ENCODE measurements at regions not wholly inside any gene's neighbourhood (a gene's known extent, or its start where the extent isn't known, plus 50 kb on each side); places are given as distances from the start of the nearest gene placed in this dataset.

GRCh38 chr13:32938907-32939306 is 77.3 kb upstream of the KL start:
- no peaks in the 10 kb centered on the region for H3K9me3 ChIP-seq (ENCODE audit: severe bottlenecking)
- ATAC-seq (ENCODE audit: low read depth) (no peak), DNase-seq (ENCODE audit: low spot score) (no peak)
- H3K27ac ChIP-seq (ENCODE audit: poor library complexity, severe bottlenecking), result no peak overlapping the region
- H3K4me1 ChIP-seq (ENCODE audit: insufficient read depth, poor library complexity, severe bottlenecking), result no peaks in the 10 kb centered on the region
- H3K36me3 ChIP-seq (ENCODE audit: low read depth), result no peaks in the 10 kb centered on the region
- no peak overlapping the region for H3K4me3 ChIP-seq (ENCODE audit: severe bottlenecking)
- H3K27me3 ChIP-seq (ENCODE audit: insufficient read depth, poor library complexity, severe bottlenecking), result no peaks in the 10 kb centered on the region
- no peak for TF ChIP-seq CTCF (IDR thresholded peaks at IDR 0.05; ENCODE audit: poor library complexity, severe bottlenecking)

GRCh38 chr13:32940601-32941000 is 75.6 kb upstream of the KL start:
- Histone ChIP-seq H3K4me3 (ENCODE audit: severe bottlenecking) (no peak overlapping the region), H3K27ac (ENCODE audit: poor library complexity, severe bottlenecking) (no peak overlapping the region), H3K9me3 (ENCODE audit: severe bottlenecking) (no peaks in the 10 kb centered on the region), H3K36me3 (ENCODE audit: low read depth) (no peaks in the 10 kb centered on the region), H3K4me1 (ENCODE audit: insufficient read depth, poor library complexity, severe bottlenecking) (no peaks in the 10 kb centered on the region), H3K27me3 (ENCODE audit: insufficient read depth, poor library complexity, severe bottlenecking) (no peaks in the 10 kb centered on the region)
- no peak for DNase-seq (ENCODE audit: low spot score)
- TF ChIP-seq CTCF (IDR thresholded peaks at IDR 0.05; ENCODE audit: poor library complexity, severe bottlenecking), result no peak
- no peak for ATAC-seq (ENCODE audit: low read depth)

GRCh38 chr13:32941368-32941767 is 74.9 kb upstream of the KL start:
- no peak overlapping the region for H3K4me3 ChIP-seq (ENCODE audit: severe bottlenecking)
- no peaks in the 10 kb centered on the region for H3K27me3 ChIP-seq (ENCODE audit: insufficient read depth, poor library complexity, severe bottlenecking)
- no peak overlapping the region for H3K27ac ChIP-seq (ENCODE audit: poor library complexity, severe bottlenecking)
- DNase-seq (ENCODE audit: low spot score), result no peak
- no peak for TF ChIP-seq CTCF (IDR thresholded peaks at IDR 0.05; ENCODE audit: poor library complexity, severe bottlenecking)
- H3K36me3 ChIP-seq (ENCODE audit: low read depth), result no peaks in the 10 kb centered on the region
- ATAC-seq (ENCODE audit: low read depth), result no peak
- H3K4me1 ChIP-seq (ENCODE audit: insufficient read depth, poor library complexity, severe bottlenecking), result no peaks in the 10 kb centered on the region
- no peaks in the 10 kb centered on the region for H3K9me3 ChIP-seq (ENCODE audit: severe bottlenecking)

- ATAC-seq (ENCODE audit: low read depth), result no peak
- Histone ChIP-seq H3K4me3 (ENCODE audit: severe bottlenecking) (no peak overlapping the region), H3K27ac (ENCODE audit: poor library complexity, severe bottlenecking) (no peak overlapping the region)
Measured at GRCh38 chr13:32946558-32946957, 69.7 kb upstream of the KL start.

More at GRCh38 chr13:32946558-32946957, 69.7 kb upstream of the KL start:
- H3K4me1 ChIP-seq (ENCODE audit: insufficient read depth, poor library complexity, severe bottlenecking), result no peaks in the 10 kb centered on the region
- H3K9me3 ChIP-seq (ENCODE audit: severe bottlenecking), result no peaks in the 10 kb centered on the region
- no peak for TF ChIP-seq CTCF (IDR thresholded peaks at IDR 0.05; ENCODE audit: poor library complexity, severe bottlenecking)
- H3K36me3 ChIP-seq (ENCODE audit: low read depth), result no peaks in the 10 kb centered on the region
- no peak for DNase-seq (ENCODE audit: low spot score)
- H3K27me3 ChIP-seq (ENCODE audit: insufficient read depth, poor library complexity, severe bottlenecking), result no peaks in the 10 kb centered on the region
